IPS-18a (cell line): ENCODE measurements at regions not wholly inside any gene's neighbourhood (a gene's known extent, or its start where the extent isn't known, plus 50 kb on each side); places are given as distances from the start of the nearest gene placed in this dataset.
"Not testable (repeated sequence)": the region's sequence is repeated elsewhere in the genome, so short reads cannot be mapped to it uniquely, and the experiment has no call there.

Experiments used
- H3K27ac ChIP-seq: one replicate; pipeline ENCODE4 v1.5.1; 2013; ENCODE audit warnings: low read length
- H3K27me3 ChIP-seq: one replicate; pipeline ENCODE4 v1.6.1; 2013; ENCODE audit warnings: mild to moderate bottlenecking, low read length; ENCODE audit not compliant: control insufficient read depth, insufficient read depth
- H3K36me3 ChIP-seq: one replicate; pipeline ENCODE4 v1.6.1; 2013; ENCODE audit warnings: low read depth, low read length; ENCODE audit not compliant: control insufficient read depth
- H3K4me1 ChIP-seq: one replicate; pipeline ENCODE4 v1.6.1; 2013; ENCODE audit warnings: low read depth, low read length; ENCODE audit not compliant: control insufficient read depth
- H3K4me3 ChIP-seq: one replicate; pipeline ENCODE4 v1.5.1; 2013; ENCODE audit warnings: low read length
- H3K9ac ChIP-seq: one replicate; pipeline ENCODE4 v1.6.1; 2013; ENCODE audit warnings: mild to moderate bottlenecking, low read length, moderate library complexity
- H3K9me3 ChIP-seq: one replicate; pipeline ENCODE4 v1.6.1; 2013; ENCODE audit warnings: low read depth, low read length; ENCODE audit not compliant: control insufficient read depth

GRCh38 chr10:44263771-44264170 is 121.1 kb downstream of the CXCL12 start:
- Histone ChIP-seq H3K9ac (no peak overlapping the region), H3K27ac (no peak overlapping the region), H3K9me3 (no peaks in the 10 kb centered on the region), H3K36me3 (no peaks in the 10 kb centered on the region), H3K27me3 (no peaks in the 10 kb centered on the region), H3K4me3 (no peak overlapping the region), H3K4me1 (peaks cover 6% of the 10 kb centered on the region)

- Histone ChIP-seq H3K27me3 (no peaks in the 10 kb centered on the region), H3K4me3 (no peak overlapping the region), H3K9ac (no peak overlapping the region), H3K9me3 (no peaks in the 10 kb centered on the region), H3K36me3 (no peaks in the 10 kb centered on the region), H3K4me1 (peaks cover 9% of the 10 kb centered on the region), H3K27ac (no peak overlapping the region)
These were observed 122.2 kb downstream of the CXCL12 start for GRCh38 chr10:44262551-44263251.

GRCh38 chr10:44261710-44262455 is 123.0 kb downstream of the CXCL12 start:
- H3K9me3 ChIP-seq, result no peaks in the 10 kb centered on the region
- H3K27ac ChIP-seq, result no peak overlapping the region
- H3K36me3 ChIP-seq, result no peaks in the 10 kb centered on the region
- no peaks in the 10 kb centered on the region for H3K27me3 ChIP-seq
- peaks cover 9% of the 10 kb centered on the region for H3K4me1 ChIP-seq
- no peak overlapping the region for H3K4me3 ChIP-seq
- no peak overlapping the region for H3K9ac ChIP-seq

GRCh38 chr10:44261296-44261695 is 123.6 kb downstream of the CXCL12 start:
- H3K4me1 ChIP-seq, result peaks cover 9% of the 10 kb centered on the region
- H3K9me3 ChIP-seq, result no peaks in the 10 kb centered on the region
- H3K36me3 ChIP-seq, result no peaks in the 10 kb centered on the region
- H3K27me3 ChIP-seq, result no peaks in the 10 kb centered on the region
- no peak overlapping the region for H3K4me3 ChIP-seq
- H3K27ac ChIP-seq, result no peak overlapping the region
- no peak overlapping the region for H3K9ac ChIP-seq

GRCh38 chr10:44260286-44260928 is 124.5 kb downstream of the CXCL12 start:
- Histone ChIP-seq H3K27me3 (no peaks in the 10 kb centered on the region), H3K4me1 (peaks cover 9% of the 10 kb centered on the region), H3K27ac (no peak overlapping the region), H3K36me3 (no peaks in the 10 kb centered on the region), H3K9me3 (no peaks in the 10 kb centered on the region), H3K9ac (no peak overlapping the region), H3K4me3 (no peak overlapping the region)

GRCh38 chr10:44259090-44259874 is 125.6 kb downstream of the CXCL12 start:
- Histone ChIP-seq H3K9me3 (no peaks in the 10 kb centered on the region), H3K36me3 (no peaks in the 10 kb centered on the region), H3K27me3 (no peaks in the 10 kb centered on the region), H3K9ac (no peak overlapping the region), H3K4me3 (no peak overlapping the region), H3K27ac (no peak overlapping the region), H3K4me1 (peaks cover 9% of the 10 kb centered on the region)

- no peak overlapping the region for H3K27ac ChIP-seq
- no peaks in the 10 kb centered on the region for H3K36me3 ChIP-seq
- H3K9ac ChIP-seq, result no peak overlapping the region
- H3K4me1 ChIP-seq, result peaks cover 9% of the 10 kb centered on the region
- no peaks in the 10 kb centered on the region for H3K9me3 ChIP-seq
- H3K27me3 ChIP-seq, result no peaks in the 10 kb centered on the region
- no peak overlapping the region for H3K4me3 ChIP-seq
These were observed 126.3 kb downstream of the CXCL12 start for GRCh38 chr10:44258460-44259089.

GRCh38 chr10:44258019-44258418 is 126.9 kb downstream of the CXCL12 start:
- Histone ChIP-seq H3K9ac (no peak overlapping the region), H3K36me3 (no peaks in the 10 kb centered on the region), H3K9me3 (no peaks in the 10 kb centered on the region), H3K4me3 (no peak overlapping the region), H3K27me3 (no peaks in the 10 kb centered on the region), H3K4me1 (peaks cover 9% of the 10 kb centered on the region), H3K27ac (no peak overlapping the region)

- Histone ChIP-seq H3K27me3 (no peaks in the 10 kb centered on the region), H3K4me3 (no peak overlapping the region), H3K9ac (no peak overlapping the region), H3K36me3 (no peaks in the 10 kb centered on the region), H3K4me1 (peaks cover 10% of the 10 kb centered on the region), H3K9me3 (no peaks in the 10 kb centered on the region), H3K27ac (no peak overlapping the region)
These were observed 131.0 kb downstream of the CXCL12 start for GRCh38 chr10:44253769-44254462.

- not testable (repeated sequence) for H3K4me1 ChIP-seq, H3K36me3 ChIP-seq, H3K4me3 ChIP-seq, H3K27me3 ChIP-seq, H3K9ac ChIP-seq, H3K27ac ChIP-seq, H3K9me3 ChIP-seq
These were observed 132.3 kb downstream of the CXCL12 start for GRCh38 chr10:44252631-44253030.
